Stimulated activated CD4-positive, alpha-beta T cell treated with anti-CD3 and anti-CD28 coated beads, Interleukin-1b, Interleukin-23, amount 100 ng/mL, for 48 hours (primary cell): ENCODE measurements at regions not wholly inside any gene's neighbourhood (a gene's known extent, or its start where the extent isn't known, plus 50 kb on each side); places are given as distances from the start of the nearest gene placed in this dataset.

Experiments
- DNase-seq: peaks from one replicate; pipeline ENCODE4 v3.0.0-alpha.2; 2020

DNA sequence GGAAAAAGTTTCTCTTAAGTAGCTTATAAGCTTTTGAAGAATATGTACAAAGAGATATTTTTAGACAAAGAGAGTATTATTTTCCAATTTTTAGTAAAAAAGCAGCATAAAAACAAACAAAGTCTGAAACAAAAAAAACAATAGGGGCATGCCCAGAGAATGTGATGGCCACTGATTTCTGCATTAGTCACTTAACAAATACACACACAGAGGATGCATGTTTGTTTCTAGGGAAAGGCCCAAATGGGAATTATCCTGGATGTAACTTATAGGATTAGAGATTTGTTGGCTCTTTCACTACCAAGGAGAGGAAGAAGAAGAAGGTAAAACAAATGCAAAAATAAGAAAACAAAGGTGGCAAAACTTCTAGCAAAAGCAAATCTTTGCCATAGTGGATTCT is 95.9 kb upstream of the SCOC start:
- no peak for DNase-seq

DNA sequence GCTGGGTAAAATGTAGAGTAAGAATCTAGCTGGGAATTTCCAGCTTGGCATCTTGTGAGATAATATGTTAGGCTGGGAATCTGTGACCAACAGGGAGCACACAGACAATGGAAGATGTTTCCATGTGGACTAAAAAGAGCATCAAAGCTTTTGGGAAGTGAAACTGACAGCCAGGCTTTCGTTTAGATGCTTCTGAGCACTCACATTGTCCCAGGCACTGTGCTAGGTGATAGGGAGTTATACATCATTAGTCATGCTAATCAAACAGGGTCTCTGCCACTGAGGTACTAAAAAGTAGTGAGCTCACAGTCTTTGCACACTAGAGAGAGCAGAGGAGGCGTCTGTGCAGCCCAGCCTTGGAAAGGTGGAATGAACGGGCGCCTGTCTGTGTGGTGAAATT is 101.9 kb upstream of the SCOC start:
- no peak for DNase-seq

DNA sequence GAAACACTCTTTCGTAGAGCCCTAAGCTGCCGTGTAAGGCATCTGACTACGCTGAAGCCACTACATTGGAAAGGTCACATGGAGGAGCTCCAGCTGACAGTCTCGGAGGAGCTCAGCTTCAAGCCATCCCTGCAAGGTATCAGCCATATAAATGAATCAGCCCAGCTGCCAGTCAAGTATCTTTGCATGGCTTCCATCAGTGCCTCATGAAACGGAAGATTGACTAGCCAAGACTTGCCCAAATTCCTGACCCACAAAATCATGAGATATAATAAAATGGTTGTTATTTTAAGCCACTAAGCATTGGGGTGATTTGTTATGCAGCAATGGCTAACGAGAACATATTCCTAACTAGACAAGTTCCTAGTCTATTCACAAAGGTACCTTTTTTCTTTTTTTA is 104.1 kb upstream of the SCOC start:
- no peak for DNase-seq

DNA sequence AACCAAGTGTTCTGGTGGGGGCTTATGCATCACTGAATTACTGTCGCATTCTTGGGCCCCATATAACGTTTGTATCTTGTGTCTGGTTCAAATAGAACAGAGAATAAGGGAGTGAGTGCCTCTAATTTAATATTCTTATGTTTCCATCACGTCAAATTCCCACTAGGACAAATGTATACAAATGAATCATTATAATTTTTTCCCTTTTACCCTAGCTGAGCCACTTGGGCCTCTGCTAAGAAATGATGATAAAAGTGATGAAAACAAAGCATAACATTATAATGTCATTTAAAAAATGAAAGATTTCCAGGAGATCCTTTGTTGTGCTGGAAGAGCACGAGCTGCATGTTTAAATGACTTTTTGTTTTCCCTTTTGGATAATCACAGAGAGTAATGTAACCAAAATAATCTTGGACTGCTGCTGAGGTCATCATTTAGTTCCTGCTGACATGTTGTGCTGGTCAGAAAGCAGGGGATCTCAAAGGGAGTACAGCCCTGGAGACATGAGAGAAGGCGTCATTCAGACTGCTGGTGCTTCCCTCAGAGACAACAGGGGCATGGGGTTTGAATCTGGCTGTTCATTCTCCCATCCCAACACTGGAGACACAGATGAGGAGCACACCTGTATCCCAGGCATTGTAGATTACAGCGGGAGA is 105.1 kb upstream of the SCOC start:
- no peak for DNase-seq

DNA sequence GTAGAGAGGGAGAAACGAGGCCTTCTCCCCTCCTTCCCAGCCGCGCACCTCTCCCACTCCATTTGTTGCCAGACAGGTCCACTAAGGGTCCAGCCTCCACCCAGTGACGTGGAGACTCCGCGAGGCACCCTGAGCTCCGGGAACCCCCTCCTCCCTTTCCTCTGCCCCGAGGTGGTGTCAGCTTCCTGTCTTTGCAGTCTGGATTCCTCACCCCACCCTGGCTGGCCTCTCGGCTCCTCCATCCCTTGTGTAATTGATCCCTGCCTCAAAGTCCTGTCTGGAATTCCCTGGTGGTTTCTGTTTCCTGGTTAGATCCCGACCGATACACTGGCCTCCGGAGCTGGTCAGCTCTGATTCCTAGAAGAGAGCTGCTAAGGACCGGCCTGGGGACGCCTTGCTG is 105.9 kb upstream of the SCOC start:
- no peak for DNase-seq

DNA sequence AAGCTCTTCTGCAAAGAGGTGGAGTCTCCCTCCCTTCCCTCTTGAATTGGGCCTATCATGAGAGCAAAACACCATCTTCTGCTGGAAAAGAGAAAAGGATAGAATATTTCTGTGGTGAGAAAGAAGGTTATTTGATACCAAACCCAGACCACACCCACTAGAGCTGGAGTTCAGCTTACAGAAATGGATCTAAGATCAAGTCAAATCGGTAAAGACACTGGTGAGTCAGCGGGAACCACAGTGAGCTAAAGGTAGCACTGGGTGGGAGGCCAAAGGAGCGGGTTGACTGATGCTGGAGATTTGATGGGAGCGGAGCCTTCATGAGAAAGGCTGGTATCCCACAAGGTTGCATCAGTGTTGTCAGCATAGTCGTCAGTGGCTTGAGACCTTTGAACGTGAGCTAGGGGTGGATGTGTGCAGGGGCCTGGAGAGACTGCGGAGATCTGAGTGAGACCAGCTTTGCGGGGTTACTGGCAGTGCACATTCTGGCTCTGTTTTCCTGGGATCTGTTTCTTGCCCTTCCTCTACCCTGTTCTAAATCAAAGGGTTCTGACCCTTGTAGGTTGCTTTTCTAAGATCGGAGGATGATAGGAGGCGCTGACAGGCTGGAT is 106.4 kb upstream of the SCOC start:
- DNase-seq: peak; percentile 68

DNA sequence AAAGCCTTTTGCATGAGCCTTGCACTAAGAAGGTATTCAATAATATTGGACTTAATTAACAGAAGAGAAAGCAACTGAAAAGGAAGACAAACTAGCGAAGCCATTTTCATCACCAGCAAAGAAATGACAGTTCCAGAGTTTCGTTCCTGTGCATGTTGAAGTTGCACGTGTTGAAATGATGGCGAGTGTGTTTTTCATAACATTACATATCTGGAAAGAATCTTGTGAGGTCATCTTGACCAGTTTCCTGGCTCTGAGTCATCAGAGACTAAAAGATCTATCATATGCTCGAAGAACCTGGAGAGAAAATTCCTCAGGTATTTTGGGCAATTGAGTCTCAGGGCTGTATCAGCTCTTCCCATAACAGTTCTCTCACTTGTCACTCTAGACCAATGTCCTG is 106.2 kb upstream of the MAML3 start:
- DNase-seq: no peak

DNA sequence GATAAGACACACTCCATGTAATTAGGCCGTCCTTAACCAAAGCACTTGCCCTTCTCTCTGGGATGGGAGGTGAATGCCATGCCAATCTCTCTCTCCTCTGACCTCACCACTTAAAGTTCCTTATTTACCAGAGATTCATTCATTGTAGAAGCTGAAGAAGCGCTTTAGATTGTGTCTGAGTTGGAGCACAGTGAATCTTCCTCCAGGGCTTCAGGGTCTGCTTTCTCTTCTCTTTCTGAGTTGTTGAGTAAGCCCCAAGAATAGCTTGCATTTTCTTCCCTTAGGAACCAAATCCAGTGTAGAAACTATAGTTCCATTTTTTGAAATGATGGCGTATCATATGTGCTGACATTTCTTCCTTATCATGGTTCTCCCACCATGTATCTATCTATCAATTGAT is 104.5 kb upstream of the MAML3 start:
- DNase-seq: no peak

DNA sequence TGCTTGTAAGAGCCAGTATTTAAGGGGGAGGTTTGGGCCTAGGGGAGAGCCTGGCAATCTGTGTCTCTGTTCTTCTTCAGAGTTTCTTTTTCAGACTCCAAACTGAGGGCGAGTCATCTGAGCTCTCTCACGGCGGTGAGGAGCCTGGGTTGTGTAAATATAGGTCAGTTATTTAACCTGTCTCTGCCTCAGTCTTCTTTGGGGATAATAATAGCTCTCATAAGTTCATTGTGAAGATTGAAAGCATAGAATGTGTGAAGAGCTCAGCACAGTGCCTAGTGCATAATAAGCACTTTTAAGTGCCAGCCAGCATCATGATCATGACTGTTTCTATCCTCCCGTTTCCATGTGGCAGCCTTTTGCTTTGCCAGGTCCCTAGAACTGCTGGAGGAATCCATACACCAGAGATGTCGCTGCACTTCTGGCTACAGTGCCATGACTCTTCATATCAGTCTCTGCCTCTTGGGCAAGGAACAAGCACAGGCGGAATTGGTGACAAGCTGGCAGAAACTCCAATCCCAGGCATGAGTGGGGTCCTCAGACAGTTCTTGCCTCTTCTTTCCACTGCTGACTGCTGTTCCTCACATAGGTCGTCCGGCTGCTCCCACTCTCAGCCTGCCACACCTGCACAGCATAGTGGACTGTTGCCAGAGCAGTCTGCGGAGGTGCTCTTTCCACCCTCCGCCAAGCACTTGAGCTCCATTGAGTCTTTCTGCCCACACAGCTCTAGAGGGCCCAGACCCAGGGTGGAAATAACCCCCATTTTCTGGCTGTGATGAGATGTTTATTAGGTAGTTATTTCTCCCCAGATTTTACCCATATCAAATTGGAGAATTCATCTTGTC is 103.7 kb upstream of the MAML3 start:
- DNase-seq: no peak

DNA sequence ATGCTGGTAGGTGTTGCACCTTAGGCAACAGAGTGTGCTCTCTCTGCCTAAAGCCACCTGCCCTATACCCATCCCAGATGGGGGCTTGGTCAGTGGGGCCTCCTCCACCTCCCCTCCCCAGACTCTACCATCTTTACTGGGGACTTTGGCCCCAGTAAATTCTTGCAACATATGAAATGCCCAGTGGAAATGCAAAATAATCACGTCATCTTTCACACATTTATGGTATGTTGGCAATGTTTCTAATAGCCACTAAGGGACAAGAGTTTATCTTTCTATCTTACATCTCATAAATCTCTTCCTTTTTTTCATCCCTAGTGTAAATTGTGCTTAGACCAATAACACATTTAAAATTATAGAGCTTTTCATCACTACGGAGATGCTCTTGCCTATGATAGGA is 103.0 kb upstream of the MAML3 start:
- no peak for DNase-seq

DNA sequence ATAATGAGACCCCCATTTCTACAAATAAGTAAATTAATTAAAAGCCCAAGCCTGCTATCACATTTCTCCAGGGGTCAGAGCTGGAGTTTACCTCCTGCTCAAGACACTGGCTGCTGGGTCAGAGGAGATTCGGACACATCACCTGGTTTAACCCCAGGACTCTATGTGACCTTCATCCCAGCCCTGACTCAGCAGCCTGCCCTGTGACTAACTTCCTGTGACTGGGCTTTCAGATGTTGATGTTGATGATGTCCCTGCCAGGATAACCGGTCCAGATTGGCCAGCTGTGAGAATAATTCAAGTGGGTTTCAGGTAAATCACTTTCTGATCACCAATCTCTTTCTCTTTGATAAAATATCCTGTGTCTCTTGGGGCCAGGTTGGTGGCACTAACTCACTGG is 102.4 kb upstream of the MAML3 start:
- DNase-seq: no peak

DNA sequence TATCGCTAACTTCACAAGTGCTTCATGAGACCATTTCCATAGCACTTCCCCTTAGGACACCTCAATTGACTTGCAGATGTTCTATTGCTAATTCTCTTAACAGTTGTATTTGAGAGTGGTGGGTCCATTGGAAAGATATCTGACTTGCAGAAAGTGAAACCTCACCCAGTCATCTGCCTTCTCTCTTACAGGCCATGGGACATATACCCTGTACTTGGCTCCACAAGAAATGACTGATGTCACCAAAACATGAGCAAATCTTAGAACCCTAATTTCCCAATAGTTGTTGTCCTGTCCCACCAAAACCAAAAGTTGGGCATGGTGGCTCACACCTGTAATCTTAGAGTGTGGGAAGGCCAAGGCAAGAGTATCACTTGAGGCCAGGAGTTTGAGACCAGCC is 101.9 kb upstream of the MAML3 start:
- DNase-seq: no peak

DNA sequence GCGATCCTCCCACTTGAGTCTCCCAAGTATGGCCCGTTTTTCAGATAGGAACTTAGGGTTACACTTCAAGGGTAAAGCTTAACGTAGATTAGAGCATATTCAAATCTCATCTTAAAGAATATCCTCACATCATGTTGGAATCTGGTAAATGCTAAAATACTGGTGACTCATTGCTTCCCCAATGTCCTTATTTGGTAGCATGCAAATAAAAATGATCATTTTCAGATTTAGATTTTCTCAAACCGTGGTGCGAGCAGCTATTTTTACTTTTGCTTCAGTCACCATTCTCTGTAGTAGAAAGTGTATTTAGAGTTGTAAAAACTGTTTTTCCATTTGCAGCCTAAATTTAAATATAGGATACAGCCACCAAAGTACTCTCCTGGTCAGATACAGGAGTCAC is 101.5 kb upstream of the MAML3 start:
- no peak for DNase-seq

DNA sequence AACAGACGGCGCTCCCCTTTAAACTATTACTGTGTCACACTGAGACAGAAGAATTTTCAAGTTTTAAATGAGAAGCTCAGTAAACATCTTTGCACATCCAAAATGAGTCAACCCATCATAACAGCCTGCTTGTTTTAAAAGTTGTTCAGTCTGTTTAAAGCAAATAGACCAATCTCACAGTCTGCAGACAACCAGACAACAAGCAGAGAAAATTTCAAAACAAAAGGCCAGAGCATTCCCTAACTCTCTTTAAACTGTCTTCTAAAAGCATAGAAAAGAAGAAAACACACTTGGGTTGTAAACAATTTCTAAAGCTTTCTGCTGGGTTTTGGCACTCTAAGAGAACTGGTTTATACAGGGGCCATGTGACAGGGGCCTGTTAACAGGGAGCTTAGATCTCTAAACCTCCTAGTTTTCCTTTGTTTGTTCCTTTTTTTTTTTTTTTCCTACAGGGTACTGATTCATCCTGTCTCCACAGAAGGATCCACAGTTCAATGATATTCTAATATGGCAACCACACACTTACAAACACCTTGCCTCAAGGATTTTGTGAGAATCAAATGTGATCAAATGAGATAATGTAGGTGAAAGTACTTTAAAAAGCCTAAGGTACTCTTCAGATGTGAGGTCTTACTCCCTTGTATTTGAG is 100.8 kb upstream of the MAML3 start:
- no peak for DNase-seq

DNA sequence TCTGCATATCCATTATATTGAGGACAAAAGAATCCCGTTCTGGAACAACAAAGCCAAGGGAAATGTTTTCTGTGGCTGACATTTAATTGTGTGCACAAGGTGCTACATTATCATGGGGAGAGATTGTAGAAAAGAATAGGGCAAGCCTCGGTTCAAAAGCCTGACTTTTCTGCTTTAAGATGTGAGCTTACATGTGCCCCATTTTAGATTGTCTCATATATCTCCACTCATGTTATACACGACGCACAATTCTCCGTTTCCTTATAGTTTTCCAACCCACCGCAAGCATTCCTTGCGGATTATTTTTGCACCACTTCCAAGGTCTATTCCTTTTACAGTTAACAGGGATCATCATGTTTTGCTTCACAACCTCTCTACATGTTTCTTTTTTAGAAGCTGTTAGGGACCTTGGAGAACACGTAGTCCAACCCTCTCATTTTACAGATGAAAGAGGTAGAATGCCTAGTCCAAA is 99.6 kb upstream of the MAML3 start:
- no peak for DNase-seq

DNA sequence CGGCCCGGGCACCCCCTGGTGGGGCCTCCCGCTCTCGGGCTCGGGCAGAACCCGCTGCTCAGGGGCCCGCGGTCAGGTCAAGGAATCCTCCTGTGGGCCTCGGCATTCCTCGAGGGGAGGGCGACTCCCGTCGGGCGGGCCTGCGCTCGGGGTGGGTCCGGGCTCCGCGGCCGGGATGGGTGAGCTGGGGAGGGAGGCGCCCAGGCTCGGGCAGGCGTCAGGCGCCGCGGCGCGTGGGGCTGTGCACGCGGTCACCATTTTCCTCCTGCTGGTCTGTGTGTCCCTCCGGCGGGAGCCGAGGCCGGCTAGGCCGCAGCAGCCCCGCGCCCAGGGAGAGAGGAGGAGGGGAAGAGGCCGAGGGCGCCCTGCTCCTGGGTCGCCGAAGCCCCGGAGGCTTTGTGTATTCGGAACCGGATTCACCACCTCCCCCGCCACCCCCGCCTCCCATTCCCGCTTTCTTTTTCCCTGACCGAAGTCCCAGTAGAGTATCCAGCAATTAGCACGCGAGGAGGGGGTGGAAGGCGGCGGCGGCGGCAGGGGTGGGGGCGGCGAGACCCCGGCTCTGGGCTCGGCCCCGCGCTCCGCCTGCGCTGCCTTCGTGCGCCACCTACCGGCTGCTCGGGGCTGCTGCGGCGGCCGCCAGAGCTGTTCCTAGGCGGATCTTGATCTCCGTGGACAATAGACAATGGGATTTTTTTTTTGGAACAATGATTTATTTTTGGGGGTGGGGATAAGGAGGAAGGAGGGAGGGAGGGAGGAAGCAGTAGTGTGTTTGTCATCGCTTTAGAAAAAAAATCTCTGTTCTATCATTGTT is 99.0 kb upstream of the MAML3 start:
- DNase-seq: peak; percentile 38

DNA sequence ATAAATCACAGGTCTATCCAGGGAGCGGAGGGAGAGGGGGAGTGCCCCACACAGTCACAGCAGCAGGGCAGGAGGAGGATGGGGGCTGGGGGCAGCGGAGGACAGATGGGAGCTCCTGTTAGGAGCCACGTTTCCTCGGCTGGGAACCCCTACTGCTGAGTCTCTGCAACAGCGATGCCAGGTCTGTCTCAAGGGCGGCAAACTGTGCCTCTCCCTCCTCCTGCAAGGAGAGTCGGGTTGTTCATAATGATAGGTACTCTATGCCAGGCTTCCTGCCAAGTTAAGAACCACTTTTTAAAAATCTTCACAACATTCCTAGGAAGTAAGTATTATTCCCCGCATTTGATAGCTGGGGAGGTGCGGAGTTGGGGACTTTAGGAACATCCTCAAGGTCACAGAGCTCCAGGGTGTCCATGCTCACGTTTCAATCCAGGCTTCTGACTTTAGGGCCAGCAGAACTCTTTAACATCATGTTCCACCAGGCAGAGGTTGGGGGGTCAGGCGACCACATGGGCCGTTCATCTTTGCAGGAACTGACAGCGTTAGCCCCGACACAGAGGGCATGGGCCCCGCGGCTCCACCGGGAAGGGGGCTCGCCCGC is 98.3 kb upstream of the MAML3 start:
- DNase-seq: no peak

DNA sequence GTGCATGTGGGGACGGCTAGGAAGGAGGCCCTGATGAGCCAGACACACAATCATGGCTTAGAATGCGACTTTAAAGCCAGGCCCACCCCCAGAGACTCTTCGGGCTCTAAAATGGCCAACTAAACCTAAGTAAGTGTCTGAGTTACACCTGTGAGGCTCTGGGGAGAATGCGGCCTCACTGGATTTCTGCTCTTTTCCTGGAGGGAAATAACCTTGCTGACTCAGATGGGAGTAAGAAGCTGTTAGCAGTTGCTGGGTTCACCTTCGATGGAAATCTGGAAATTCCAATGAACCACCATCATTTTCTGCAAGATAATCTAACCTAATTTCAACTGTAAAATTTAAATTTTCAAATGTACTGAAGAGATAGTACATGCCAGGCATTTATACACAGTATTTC is 97.6 kb upstream of the MAML3 start:
- DNase-seq: no peak

DNA sequence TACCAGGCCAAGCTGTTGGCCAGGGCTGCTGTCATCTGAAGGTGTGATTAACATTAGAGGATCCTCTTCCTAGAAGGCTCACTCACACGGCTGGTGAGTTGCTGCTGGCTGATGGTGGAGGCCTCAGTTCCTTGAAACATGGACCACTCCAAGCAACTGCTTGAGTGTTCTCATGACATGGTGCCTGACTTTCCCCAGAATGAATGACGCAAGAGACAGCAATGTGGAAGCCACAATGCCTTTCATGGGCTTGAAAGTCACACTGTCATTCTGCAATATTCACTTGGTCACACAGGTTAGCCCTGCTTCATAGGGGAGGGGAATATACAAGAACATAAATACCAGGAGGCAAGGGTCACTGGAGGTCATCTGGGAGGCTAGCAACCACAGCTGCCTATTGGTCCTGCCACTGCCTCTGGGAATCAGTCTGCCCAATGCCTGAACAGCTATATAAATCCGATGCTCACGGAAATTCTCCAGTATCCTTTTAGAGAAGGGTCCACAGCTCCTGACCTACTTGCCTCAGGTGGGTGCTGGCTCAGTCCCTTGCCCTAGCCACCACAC is 97.1 kb upstream of the MAML3 start:
- peak; percentile 35 for DNase-seq

DNA sequence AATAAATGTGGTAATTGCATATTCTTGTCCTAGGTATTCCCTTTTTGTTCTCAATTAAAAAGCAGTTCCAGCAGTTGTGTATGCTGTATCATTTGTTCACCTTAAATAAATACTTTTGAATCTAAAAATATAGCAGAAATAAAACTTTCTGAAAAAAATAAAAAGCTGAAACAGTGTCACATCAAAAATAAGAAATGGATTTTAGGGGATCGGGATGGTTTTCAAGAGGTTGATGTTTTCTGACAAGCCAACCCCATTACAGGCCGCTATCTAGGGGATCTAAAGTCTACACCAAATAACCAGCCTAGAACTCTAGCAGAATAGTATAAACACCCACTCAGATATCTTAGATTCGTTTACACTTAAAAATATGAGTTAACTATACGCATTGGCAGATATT is 95.4 kb upstream of the MAML3 start:
- no peak for DNase-seq

DNA sequence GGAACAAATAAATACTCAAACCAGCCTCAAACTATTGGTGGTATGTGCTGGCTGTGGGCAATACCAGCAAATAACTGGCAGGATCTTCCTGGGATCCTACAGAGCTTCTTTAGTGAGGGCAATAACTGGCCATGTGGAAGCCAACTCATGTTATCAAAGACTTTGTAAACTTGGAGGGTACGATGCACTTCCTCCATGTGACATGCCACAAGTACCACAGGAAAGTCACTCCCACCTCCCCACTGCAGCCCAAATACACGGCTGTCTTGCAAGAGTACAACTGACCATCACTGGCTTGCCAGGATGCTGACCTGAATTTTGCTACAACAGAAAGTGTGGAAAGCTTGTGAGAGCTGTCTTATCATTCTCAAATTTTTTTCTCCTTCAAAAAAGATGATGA is 93.3 kb upstream of the MAML3 start:
- DNase-seq: no peak

DNA sequence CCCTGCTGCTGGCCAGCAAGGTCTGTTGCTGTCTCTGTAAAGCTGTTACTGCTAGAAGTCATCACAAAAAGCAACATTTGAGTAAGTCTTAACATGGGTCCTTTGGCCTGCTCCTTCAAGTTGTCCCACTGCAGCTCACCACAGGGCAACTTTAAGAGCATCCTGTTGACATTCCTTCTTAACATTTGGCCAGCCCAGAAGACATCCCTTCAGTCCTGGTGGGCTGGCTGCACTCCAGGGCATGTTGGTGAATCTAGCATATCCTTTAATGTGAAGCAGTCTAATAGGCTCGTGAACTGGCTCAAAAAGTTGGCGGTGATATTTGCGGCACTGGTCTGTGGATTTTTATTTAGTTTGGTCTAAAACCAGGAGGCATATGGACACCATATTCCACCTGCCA is 92.2 kb upstream of the MAML3 start:
- no peak for DNase-seq
